ENCODE measurements at regions not wholly inside any gene's neighbourhood (a gene's known extent, or its start where the extent isn't known, plus 50 kb on each side); places are given as distances from the start of the nearest gene placed in this dataset.
"Not testable (repeated sequence)": the region's sequence is repeated elsewhere in the genome, so short reads cannot be mapped to it uniquely, and the experiment has no call there.

- not testable (repeated sequence) for DNase-seq (ENCODE audit: low read depth)
These were observed 106.3 kb upstream of the NBPF26 start for GRCh38 chr1:120617493-120617892.

GRCh38 chr1:120619867-120620692, 103.7 kb upstream of the NBPF26 start:
- DNase-seq (ENCODE audit: low read depth) = not testable (repeated sequence)

- not testable (repeated sequence) for DNase-seq (ENCODE audit: low read depth)
These were observed 103.1 kb upstream of the NBPF26 start for GRCh38 chr1:120620693-120620969.

- not testable (repeated sequence) for DNase-seq (ENCODE audit: low read depth)
These were observed 102.5 kb upstream of the NBPF26 start for GRCh38 chr1:120621278-120621677.

GRCh38 chr1:120623539-120623938, 100.2 kb upstream of the NBPF26 start:
- DNase-seq (ENCODE audit: low read depth) = not testable (repeated sequence)

GRCh38 chr1:120624565-120625064, 99.1 kb upstream of the NBPF26 start:
- DNase-seq (ENCODE audit: low read depth) = not testable (repeated sequence)

- not testable (repeated sequence) for DNase-seq (ENCODE audit: low read depth)
These were observed 93.8 kb upstream of the NBPF26 start for GRCh38 chr1:120629832-120630455.

GRCh38 chr1:120634816-120635806, 88.6 kb upstream of the NBPF26 start:
- DNase-seq (ENCODE audit: low read depth) = not testable (repeated sequence)

- DNase-seq (ENCODE audit: low read depth) = not testable (repeated sequence)
These were observed 83.3 kb upstream of the NBPF26 start for GRCh38 chr1:120640261-120641013.

- DNase-seq (ENCODE audit: low read depth) = not testable (repeated sequence)
These were observed 82.8 kb upstream of the NBPF26 start for GRCh38 chr1:120641014-120641302.

- not testable (repeated sequence) for DNase-seq (ENCODE audit: low read depth)
These were observed 76.6 kb upstream of the NBPF26 start for GRCh38 chr1:120647182-120647581.

GRCh38 chr1:120648915-120649623, 74.7 kb upstream of the NBPF26 start:
- not testable (repeated sequence) for DNase-seq (ENCODE audit: low read depth)

GRCh38 chr1:120649730-120650129, 74.0 kb upstream of the NBPF26 start:
- not testable (repeated sequence) for DNase-seq (ENCODE audit: low read depth)

- DNase-seq (ENCODE audit: low read depth) = not testable (repeated sequence)
These were observed 69.6 kb upstream of the NBPF26 start for GRCh38 chr1:120654114-120654513.

GRCh38 chr1:120655394-120655793, 68.4 kb upstream of the NBPF26 start:
- DNase-seq (ENCODE audit: low read depth) = not testable (repeated sequence)

GRCh38 chr1:120656116-120656515, 67.6 kb upstream of the NBPF26 start:
- not testable (repeated sequence) for DNase-seq (ENCODE audit: low read depth)

GRCh38 chr1:120657804-120658203, 65.9 kb upstream of the NBPF26 start:
- not testable (repeated sequence) for DNase-seq (ENCODE audit: low read depth)

GRCh38 chr1:120658622-120659021, 65.1 kb upstream of the NBPF26 start:
- DNase-seq (ENCODE audit: low read depth) = not testable (repeated sequence)

- DNase-seq (ENCODE audit: low read depth) = not testable (repeated sequence)
These were observed 64.6 kb upstream of the NBPF26 start for GRCh38 chr1:120659133-120659532.

GRCh38 chr1:120664376-120665249, 59.1 kb upstream of the NBPF26 start:
- not testable (repeated sequence) for DNase-seq (ENCODE audit: low read depth)

Data from iris pigment epithelial cell (primary cell).